ENCODE measurements at regions not wholly inside any gene's neighbourhood (a gene's known extent, or its start where the extent isn't known, plus 50 kb on each side); places are given as distances from the start of the nearest gene placed in this dataset.
"Not testable (repeated sequence)": the region's sequence is repeated elsewhere in the genome, so short reads cannot be mapped to it uniquely, and the experiment has no call there.

DNA sequence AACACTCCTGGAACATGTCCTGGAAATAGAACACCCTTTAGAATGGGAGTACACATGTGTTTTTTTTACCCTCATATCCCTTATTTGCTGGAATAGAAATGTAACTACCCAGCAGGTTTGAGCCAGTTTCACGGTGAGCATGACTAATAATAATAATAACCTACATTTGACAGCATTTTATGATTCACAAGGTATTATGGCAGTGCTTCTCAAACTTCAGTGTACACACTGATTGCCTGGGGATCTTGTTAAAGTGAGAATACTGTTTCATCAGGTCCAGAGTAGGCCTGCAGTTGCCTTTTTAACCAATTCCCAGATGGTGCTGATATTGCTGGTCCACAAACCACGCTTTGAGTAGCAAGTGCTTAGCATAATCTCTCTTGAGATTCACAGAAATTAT lies 63.9 kb downstream of the NFKBIZ start:
- no peaks in the 10 kb centered on the region for H3K36me3 Mint-ChIP-seq (ENCODE audit: low read depth, unreplicated experiment)
- no peak for DNase-seq (ENCODE audit: low spot score)
- H3K27ac Mint-ChIP-seq (ENCODE audit: unreplicated experiment): no peak overlapping the region
- no peak for TF ChIP-seq CTCF (IDR thresholded peaks at IDR 0.05; ENCODE audit: unreplicated experiment)
- H3K9me3 Mint-ChIP-seq (ENCODE audit: unreplicated experiment): no peaks in the 10 kb centered on the region
- no peak overlapping the region for H3K4me3 Mint-ChIP-seq (ENCODE audit: unreplicated experiment)
- H3K4me1 Mint-ChIP-seq (ENCODE audit: unreplicated experiment): no peaks in the 10 kb centered on the region
- no peaks in the 10 kb centered on the region for H3K27me3 Mint-ChIP-seq (ENCODE audit: unreplicated experiment)

GRCh38 chr3:101917761-101918160 lies 68.4 kb downstream of the NFKBIZ start:
- not testable (repeated sequence) for H3K4me3 Mint-ChIP-seq (ENCODE audit: unreplicated experiment); H3K4me1 Mint-ChIP-seq (ENCODE audit: unreplicated experiment); H3K36me3 Mint-ChIP-seq (ENCODE audit: low read depth, unreplicated experiment); H3K27me3 Mint-ChIP-seq (ENCODE audit: unreplicated experiment); H3K9me3 Mint-ChIP-seq (ENCODE audit: unreplicated experiment); H3K27ac Mint-ChIP-seq (ENCODE audit: unreplicated experiment); DNase-seq (ENCODE audit: low spot score)

DNA sequence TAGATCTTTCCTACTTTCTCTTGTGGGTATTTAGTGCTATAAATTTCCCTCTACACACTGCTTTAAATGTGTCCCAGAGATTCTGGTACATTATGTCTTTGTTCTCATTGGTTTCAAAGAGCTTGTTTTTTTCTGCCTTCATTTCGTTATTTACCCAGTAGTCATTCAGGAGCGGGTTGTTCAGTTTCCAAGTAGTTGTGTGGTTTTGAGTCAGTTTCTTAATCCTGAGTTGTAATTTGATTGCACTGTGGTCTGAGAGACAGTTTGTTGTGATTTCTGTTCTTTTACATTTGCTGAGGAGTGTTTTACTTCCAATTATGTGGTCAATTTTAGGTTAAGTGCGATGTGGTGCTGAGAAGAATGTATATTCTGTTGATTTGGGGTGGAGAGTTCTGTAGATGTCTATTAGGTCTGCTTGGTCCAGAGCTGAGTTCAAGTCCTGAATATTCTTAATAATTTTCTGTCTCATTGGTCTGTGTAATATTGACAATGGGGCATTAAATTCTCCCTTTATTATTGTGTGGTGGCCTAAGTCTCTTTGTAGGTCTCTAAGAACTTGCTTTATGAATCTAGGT lies 72.9 kb downstream of the NFKBIZ start:
- not testable (repeated sequence) for H3K27me3 Mint-ChIP-seq (ENCODE audit: unreplicated experiment); H3K27ac Mint-ChIP-seq (ENCODE audit: unreplicated experiment); H3K9me3 Mint-ChIP-seq (ENCODE audit: unreplicated experiment); H3K4me3 Mint-ChIP-seq (ENCODE audit: unreplicated experiment); H3K4me1 Mint-ChIP-seq (ENCODE audit: unreplicated experiment); DNase-seq (ENCODE audit: low spot score); H3K36me3 Mint-ChIP-seq (ENCODE audit: low read depth, unreplicated experiment)

GRCh38 chr3:101924621-101925020 lies 75.3 kb downstream of the NFKBIZ start:
- H3K27me3 Mint-ChIP-seq (ENCODE audit: unreplicated experiment); H3K9me3 Mint-ChIP-seq (ENCODE audit: unreplicated experiment); DNase-seq (ENCODE audit: low spot score); H3K4me1 Mint-ChIP-seq (ENCODE audit: unreplicated experiment); H3K36me3 Mint-ChIP-seq (ENCODE audit: low read depth, unreplicated experiment); H3K27ac Mint-ChIP-seq (ENCODE audit: unreplicated experiment); H3K4me3 Mint-ChIP-seq (ENCODE audit: unreplicated experiment): not testable (repeated sequence)

- H3K4me3 Mint-ChIP-seq (ENCODE audit: unreplicated experiment); H3K27me3 Mint-ChIP-seq (ENCODE audit: unreplicated experiment); DNase-seq (ENCODE audit: low spot score); H3K4me1 Mint-ChIP-seq (ENCODE audit: unreplicated experiment); H3K27ac Mint-ChIP-seq (ENCODE audit: unreplicated experiment); H3K9me3 Mint-ChIP-seq (ENCODE audit: unreplicated experiment); H3K36me3 Mint-ChIP-seq (ENCODE audit: low read depth, unreplicated experiment): not testable (repeated sequence)
Observed at GRCh38 chr3:101925124-101925523, 75.8 kb downstream of the NFKBIZ start.

- H3K4me3 Mint-ChIP-seq (ENCODE audit: unreplicated experiment): no peak overlapping the region
- no peak for DNase-seq (ENCODE audit: low spot score)
- no peaks in the 10 kb centered on the region for H3K9me3 Mint-ChIP-seq (ENCODE audit: unreplicated experiment)
- no peak overlapping the region for H3K27ac Mint-ChIP-seq (ENCODE audit: unreplicated experiment)
- peaks cover 7% of the 10 kb centered on the region for H3K27me3 Mint-ChIP-seq (ENCODE audit: unreplicated experiment)
- peaks cover 5% of the 10 kb centered on the region for H3K4me1 Mint-ChIP-seq (ENCODE audit: unreplicated experiment)
- TF ChIP-seq CTCF (IDR thresholded peaks at IDR 0.05; ENCODE audit: unreplicated experiment): no peak
- H3K36me3 Mint-ChIP-seq (ENCODE audit: low read depth, unreplicated experiment): no peaks in the 10 kb centered on the region
Observed at GRCh38 chr3:101925564-101925963, 76.2 kb downstream of the NFKBIZ start.

GRCh38 chr3:101926594-101927105 lies 77.3 kb downstream of the NFKBIZ start:
- Mint-ChIP-seq H3K36me3 (ENCODE audit: low read depth, unreplicated experiment) (no peaks in the 10 kb centered on the region), H3K27me3 (ENCODE audit: unreplicated experiment) (peaks cover 7% of the 10 kb centered on the region), H3K4me1 (ENCODE audit: unreplicated experiment) (peaks cover 5% of the 10 kb centered on the region), H3K4me3 (ENCODE audit: unreplicated experiment) (no peak overlapping the region), H3K27ac (ENCODE audit: unreplicated experiment) (no peak overlapping the region), H3K9me3 (ENCODE audit: unreplicated experiment) (no peaks in the 10 kb centered on the region)
- TF ChIP-seq CTCF (IDR thresholded peaks at IDR 0.05; ENCODE audit: unreplicated experiment): no peak
- no peak for DNase-seq (ENCODE audit: low spot score)
